ENCODE measurements at regions not wholly inside any gene's neighbourhood (a gene's known extent, or its start where the extent isn't known, plus 50 kb on each side); places are given as distances from the start of the nearest gene placed in this dataset.

GRCh38 chr11:86175626-86176025, 68.9 kb upstream of the EED start:
- Mint-ChIP-seq H3K4me1 (ENCODE audit: unreplicated experiment) (peaks cover 21% of the 10 kb centered on the region), H3K27ac (ENCODE audit: unreplicated experiment) (no peak overlapping the region), H3K4me3 (ENCODE audit: unreplicated experiment) (no peak overlapping the region), H3K9me3 (ENCODE audit: unreplicated experiment) (no peaks in the 10 kb centered on the region), H3K27me3 (ENCODE audit: unreplicated experiment) (no peaks in the 10 kb centered on the region), H3K36me3 (ENCODE audit: unreplicated experiment) (no peaks in the 10 kb centered on the region)
- DNase-seq (ENCODE audit: extremely low spot score, unreplicated experiment), result no peak
- TF ChIP-seq CTCF (IDR thresholded peaks at IDR 0.05), result no peak

- H3K4me3 Mint-ChIP-seq (ENCODE audit: unreplicated experiment), result no peak overlapping the region
- no peak overlapping the region for H3K27ac Mint-ChIP-seq (ENCODE audit: unreplicated experiment)
- no peaks in the 10 kb centered on the region for H3K36me3 Mint-ChIP-seq (ENCODE audit: unreplicated experiment)
- no peak for TF ChIP-seq CTCF (IDR thresholded peaks at IDR 0.05)
- H3K4me1 Mint-ChIP-seq (ENCODE audit: unreplicated experiment), result peaks cover 19% of the 10 kb centered on the region
- H3K9me3 Mint-ChIP-seq (ENCODE audit: unreplicated experiment), result no peaks in the 10 kb centered on the region
- no peaks in the 10 kb centered on the region for H3K27me3 Mint-ChIP-seq (ENCODE audit: unreplicated experiment)
- no peak for DNase-seq (ENCODE audit: extremely low spot score, unreplicated experiment)
Measured at GRCh38 chr11:86175191-86175590, 69.4 kb upstream of the EED start.

GRCh38 chr11:86174101-86175046, 70.2 kb upstream of the EED start:
- Mint-ChIP-seq H3K4me1 (ENCODE audit: unreplicated experiment) (peaks cover 19% of the 10 kb centered on the region), H3K27me3 (ENCODE audit: unreplicated experiment) (no peaks in the 10 kb centered on the region), H3K27ac (ENCODE audit: unreplicated experiment) (no peak overlapping the region), H3K4me3 (ENCODE audit: unreplicated experiment) (no peak overlapping the region), H3K36me3 (ENCODE audit: unreplicated experiment) (no peaks in the 10 kb centered on the region), H3K9me3 (ENCODE audit: unreplicated experiment) (no peaks in the 10 kb centered on the region)
- DNase-seq (ENCODE audit: extremely low spot score, unreplicated experiment), result peak; percentile 85
- no peak for TF ChIP-seq CTCF (IDR thresholded peaks at IDR 0.05)

- no peaks in the 10 kb centered on the region for H3K9me3 Mint-ChIP-seq (ENCODE audit: unreplicated experiment)
- DNase-seq (ENCODE audit: extremely low spot score, unreplicated experiment), result no peak
- no peaks in the 10 kb centered on the region for H3K36me3 Mint-ChIP-seq (ENCODE audit: unreplicated experiment)
- no peak overlapping the region for H3K27ac Mint-ChIP-seq (ENCODE audit: unreplicated experiment)
- TF ChIP-seq CTCF (IDR thresholded peaks at IDR 0.05), result no peak
- H3K4me1 Mint-ChIP-seq (ENCODE audit: unreplicated experiment), result peaks cover 11% of the 10 kb centered on the region
- H3K27me3 Mint-ChIP-seq (ENCODE audit: unreplicated experiment), result no peaks in the 10 kb centered on the region
- H3K4me3 Mint-ChIP-seq (ENCODE audit: unreplicated experiment), result no peak overlapping the region
Measured at GRCh38 chr11:86172894-86173293, 71.7 kb upstream of the EED start.

- no peak for TF ChIP-seq CTCF (IDR thresholded peaks at IDR 0.05)
- H3K27me3 Mint-ChIP-seq (ENCODE audit: unreplicated experiment), result no peaks in the 10 kb centered on the region
Measured at GRCh38 chr11:86171627-86172026, 72.9 kb upstream of the EED start.

More at GRCh38 chr11:86171627-86172026, 72.9 kb upstream of the EED start:
- H3K9me3 Mint-ChIP-seq (ENCODE audit: unreplicated experiment), result no peaks in the 10 kb centered on the region
- H3K4me1 Mint-ChIP-seq (ENCODE audit: unreplicated experiment), result peaks cover 6% of the 10 kb centered on the region
- H3K27ac Mint-ChIP-seq (ENCODE audit: unreplicated experiment), result no peak overlapping the region
- no peaks in the 10 kb centered on the region for H3K36me3 Mint-ChIP-seq (ENCODE audit: unreplicated experiment)
- no peak overlapping the region for H3K4me3 Mint-ChIP-seq (ENCODE audit: unreplicated experiment)
- no peak for DNase-seq (ENCODE audit: extremely low spot score, unreplicated experiment)

Data from osteocyte (in vitro differentiated cells).